ENCODE measurements at regions not wholly inside any gene's neighbourhood (a gene's known extent, or its start where the extent isn't known, plus 50 kb on each side); places are given as distances from the start of the nearest gene placed in this dataset.
"Not testable (repeated sequence)": the region's sequence is repeated elsewhere in the genome, so short reads cannot be mapped to it uniquely, and the experiment has no call there.

GRCh38 chr7:47188653-47189315 is 393.1 kb downstream of the TNS3 start:
- DNase-seq = no peak

- no peak for DNase-seq
Measured at GRCh38 chr7:47188136-47188535, 393.8 kb downstream of the TNS3 start.

GRCh38 chr7:47186316-47186715 is 395.6 kb downstream of the TNS3 start:
- no peak for DNase-seq

GRCh38 chr7:47185839-47186238 is 396.1 kb downstream of the TNS3 start:
- DNase-seq = no peak

GRCh38 chr7:47185170-47185569 is 396.7 kb downstream of the TNS3 start:
- no peak for DNase-seq

GRCh38 chr7:47183862-47184590 is 397.9 kb downstream of the TNS3 start:
- peak; percentile 75 for DNase-seq

GRCh38 chr7:47181746-47182361 is 400.1 kb downstream of the TNS3 start:
- DNase-seq = peak; percentile 32

GRCh38 chr7:47180516-47180826 is 401.4 kb downstream of the TNS3 start:
- no peak for DNase-seq

GRCh38 chr7:47179812-47180515 is 401.9 kb downstream of the TNS3 start:
- DNase-seq = peak; percentile 62

GRCh38 chr7:47172602-47173539 is 409.0 kb downstream of the TNS3 start:
- not testable (repeated sequence) for DNase-seq

- no peak for DNase-seq
Measured at GRCh38 chr7:47170516-47170915, 411.4 kb downstream of the TNS3 start.

- no peak for DNase-seq
Measured at GRCh38 chr7:47154791-47155190, 427.1 kb downstream of the TNS3 start.

GRCh38 chr7:47153576-47153975 is 428.3 kb downstream of the TNS3 start:
- DNase-seq = peak; percentile 55

- peak; percentile 77 for DNase-seq
Measured at GRCh38 chr7:47153058-47153457, 428.9 kb downstream of the TNS3 start.

GRCh38 chr7:47152307-47152706 is 429.6 kb downstream of the TNS3 start:
- DNase-seq = no peak

- DNase-seq = no peak
Measured at GRCh38 chr7:47150497-47151260, 431.2 kb downstream of the TNS3 start.

GRCh38 chr7:47149971-47150370 is 431.9 kb downstream of the TNS3 start:
- no peak for DNase-seq

GRCh38 chr7:47149208-47149839 is 432.6 kb downstream of the TNS3 start:
- DNase-seq = no peak

- DNase-seq = no peak
Measured at GRCh38 chr7:47148536-47149207, 433.2 kb downstream of the TNS3 start.

GRCh38 chr7:47147213-47147631 is 434.7 kb downstream of the TNS3 start:
- DNase-seq = no peak

- no peak for DNase-seq
Measured at GRCh38 chr7:47145982-47146381, 435.9 kb downstream of the TNS3 start.
